HUES48 (cell line): ENCODE measurements at regions not wholly inside any gene's neighbourhood (a gene's known extent, or its start where the extent isn't known, plus 50 kb on each side); places are given as distances from the start of the nearest gene placed in this dataset.

Source experiments
- H3K27ac ChIP-seq: one replicate; pipeline ENCODE4 v1.7.0; 2013; ENCODE audit warnings: low read depth, low read length, inconsistent platforms
- H3K27me3 ChIP-seq: 2 replicates; pipeline ENCODE4 v1.6.1; 2013; ENCODE audit warnings: mild to moderate bottlenecking, low read length; ENCODE audit not compliant: control insufficient read depth, insufficient read depth
- H3K36me3 ChIP-seq: 2 replicates; pipeline ENCODE4 v1.6.1; 2013; ENCODE audit warnings: low read length; ENCODE audit not compliant: control insufficient read depth, insufficient read depth
- H3K4me1 ChIP-seq: 2 replicates; pipeline ENCODE4 v1.6.1; 2013; ENCODE audit warnings: mild to moderate bottlenecking, low read length; ENCODE audit not compliant: control insufficient read depth, insufficient read depth
- H3K4me3 ChIP-seq: 2 replicates; pipeline ENCODE4 v1.5.1; 2013; ENCODE audit warnings: mild to moderate bottlenecking, low read depth, low read length
- H3K9ac ChIP-seq: 2 replicates; pipeline ENCODE4 v1.6.1; 2013; ENCODE audit warnings: mild to moderate bottlenecking, low read depth, low read length, moderate library complexity
- H3K9me3 ChIP-seq: 2 replicates; pipeline ENCODE4 v1.6.1; 2013; ENCODE audit warnings: low read length; ENCODE audit not compliant: control insufficient read depth, insufficient read depth

GRCh38 chr22:48251629-48252028 lies 1489.2 kb downstream of the TBC1D22A start:
- no peak overlapping the region for H3K27ac ChIP-seq
- no peak overlapping the region for H3K4me3 ChIP-seq
- no peaks in the 10 kb centered on the region for H3K9me3 ChIP-seq
- no peak overlapping the region for H3K9ac ChIP-seq
- H3K36me3 ChIP-seq, result no peaks in the 10 kb centered on the region
- no peaks in the 10 kb centered on the region for H3K27me3 ChIP-seq
- peaks cover 10% of the 10 kb centered on the region for H3K4me1 ChIP-seq

GRCh38 chr22:48250937-48251530 lies 1488.6 kb downstream of the TBC1D22A start:
- peaks cover 10% of the 10 kb centered on the region for H3K4me1 ChIP-seq
- H3K27ac ChIP-seq, result no peak overlapping the region

GRCh38 chr22:48250286-48250895 lies 1487.9 kb downstream of the TBC1D22A start:
- Histone ChIP-seq H3K27me3 (no peaks in the 10 kb centered on the region), H3K36me3 (no peaks in the 10 kb centered on the region), H3K4me3 (no peak overlapping the region), H3K4me1 (peaks cover 10% of the 10 kb centered on the region), H3K27ac (no peak overlapping the region), H3K9ac (no peak overlapping the region), H3K9me3 (no peaks in the 10 kb centered on the region)

More at GRCh38 chr22:48250937-48251530, 1488.6 kb downstream of the TBC1D22A start:
- Histone ChIP-seq H3K9me3 (no peaks in the 10 kb centered on the region), H3K4me3 (no peak overlapping the region), H3K9ac (no peak overlapping the region), H3K27me3 (no peaks in the 10 kb centered on the region), H3K36me3 (no peaks in the 10 kb centered on the region)

GRCh38 chr22:48249713-48250268 lies 1487.3 kb downstream of the TBC1D22A start:
- no peak overlapping the region for H3K27ac ChIP-seq
- H3K27me3 ChIP-seq, result no peaks in the 10 kb centered on the region
- no peaks in the 10 kb centered on the region for H3K36me3 ChIP-seq
- H3K9me3 ChIP-seq, result no peaks in the 10 kb centered on the region
- H3K4me3 ChIP-seq, result no peak overlapping the region
- H3K4me1 ChIP-seq, result peaks cover 10% of the 10 kb centered on the region
- no peak overlapping the region for H3K9ac ChIP-seq

- H3K9ac ChIP-seq, result no peak overlapping the region
- H3K36me3 ChIP-seq, result no peaks in the 10 kb centered on the region
- H3K27me3 ChIP-seq, result no peaks in the 10 kb centered on the region
- no peaks in the 10 kb centered on the region for H3K9me3 ChIP-seq
- no peak overlapping the region for H3K27ac ChIP-seq
- H3K4me1 ChIP-seq, result peaks cover 2% of the 10 kb centered on the region
- no peak overlapping the region for H3K4me3 ChIP-seq
Observed at GRCh38 chr22:48248901-48249455, 1486.5 kb downstream of the TBC1D22A start.

- Histone ChIP-seq H3K4me3 (no peak overlapping the region), H3K4me1 (no peaks in the 10 kb centered on the region), H3K9me3 (no peaks in the 10 kb centered on the region), H3K36me3 (no peaks in the 10 kb centered on the region), H3K9ac (no peak overlapping the region), H3K27me3 (no peaks in the 10 kb centered on the region), H3K27ac (no peak overlapping the region)
Observed at GRCh38 chr22:48247829-48248228, 1485.4 kb downstream of the TBC1D22A start.

GRCh38 chr22:48245196-48245485 lies 1482.7 kb downstream of the TBC1D22A start:
- H3K36me3 ChIP-seq, result no peaks in the 10 kb centered on the region
- no peak overlapping the region for H3K4me3 ChIP-seq
- no peak overlapping the region for H3K27ac ChIP-seq
- peaks cover 6% of the 10 kb centered on the region for H3K4me1 ChIP-seq
- peaks cover 7% of the 10 kb centered on the region; the same call in 1 of the 2 replicates for H3K27me3 ChIP-seq
- H3K9me3 ChIP-seq, result no peaks in the 10 kb centered on the region
- H3K9ac ChIP-seq, result no peak overlapping the region

- Histone ChIP-seq H3K4me3 (no peak overlapping the region), H3K4me1 (peaks cover 12% of the 10 kb centered on the region), H3K9ac (no peak overlapping the region), H3K9me3 (no peaks in the 10 kb centered on the region), H3K27me3 (peaks cover 7% of the 10 kb centered on the region; the same call in 1 of the 2 replicates), H3K36me3 (no peaks in the 10 kb centered on the region), H3K27ac (no peak overlapping the region)
Observed at GRCh38 chr22:48244388-48245195, 1482.1 kb downstream of the TBC1D22A start.

GRCh38 chr22:48242461-48242864 lies 1480.0 kb downstream of the TBC1D22A start:
- peaks cover 7% of the 10 kb centered on the region; the same call in 1 of the 2 replicates for H3K27me3 ChIP-seq
- no peak overlapping the region for H3K4me3 ChIP-seq
- no peaks in the 10 kb centered on the region for H3K9me3 ChIP-seq
- H3K36me3 ChIP-seq, result no peaks in the 10 kb centered on the region
- no peak overlapping the region for H3K27ac ChIP-seq
- H3K4me1 ChIP-seq, result peaks cover 18% of the 10 kb centered on the region
- no peak overlapping the region for H3K9ac ChIP-seq

- Histone ChIP-seq H3K27me3 (peaks cover 7% of the 10 kb centered on the region; the same call in 1 of the 2 replicates), H3K36me3 (no peaks in the 10 kb centered on the region), H3K9ac (no peak overlapping the region), H3K27ac (no peak overlapping the region), H3K4me3 (no peak overlapping the region), H3K9me3 (no peaks in the 10 kb centered on the region), H3K4me1 (peaks cover 18% of the 10 kb centered on the region)
Observed at GRCh38 chr22:48241658-48242057, 1479.2 kb downstream of the TBC1D22A start.

GRCh38 chr22:48240935-48241230 lies 1478.4 kb downstream of the TBC1D22A start:
- no peaks in the 10 kb centered on the region for H3K36me3 ChIP-seq
- H3K4me3 ChIP-seq, result no peak overlapping the region
- no peaks in the 10 kb centered on the region for H3K9me3 ChIP-seq
- H3K9ac ChIP-seq, result no peak overlapping the region
- peaks cover 7% of the 10 kb centered on the region; the same call in 1 of the 2 replicates for H3K27me3 ChIP-seq
- no peak overlapping the region for H3K27ac ChIP-seq
- peaks cover 18% of the 10 kb centered on the region for H3K4me1 ChIP-seq
